ENCODE measurements at regions not wholly inside any gene's neighbourhood (a gene's known extent, or its start where the extent isn't known, plus 50 kb on each side); places are given as distances from the start of the nearest gene placed in this dataset.
"Not testable (repeated sequence)": the region's sequence is repeated elsewhere in the genome, so short reads cannot be mapped to it uniquely, and the experiment has no call there.

GRCh38 chr3:86887876-86888275 lies 103.1 kb downstream of the VGLL3 start:
- no peaks in the 10 kb centered on the region for H3K36me3 ChIP-seq (ENCODE audit: control insufficient read depth, low read depth, low read length)
- H3K4me1 ChIP-seq (ENCODE audit: control insufficient read depth, low read depth, low read length) = peaks cover 38% of the 10 kb centered on the region
- no peak overlapping the region for H3K27ac ChIP-seq (ENCODE audit: low read length)
- no peak overlapping the region for H3K4me3 ChIP-seq (ENCODE audit: low read length)
- H3K9ac ChIP-seq (ENCODE audit: low read length) = no peak overlapping the region
- no peaks in the 10 kb centered on the region for H3K9me3 ChIP-seq (ENCODE audit: control insufficient read depth, low read depth, low read length)
- no peaks in the 10 kb centered on the region for H3K27me3 ChIP-seq (ENCODE audit: control insufficient read depth, insufficient read depth, low read length)

- H3K36me3 ChIP-seq (ENCODE audit: control insufficient read depth, low read depth, low read length) = no peaks in the 10 kb centered on the region
- no peaks in the 10 kb centered on the region for H3K9me3 ChIP-seq (ENCODE audit: control insufficient read depth, low read depth, low read length)
- no peak overlapping the region for H3K27ac ChIP-seq (ENCODE audit: low read length)
- no peak overlapping the region for H3K9ac ChIP-seq (ENCODE audit: low read length)
- H3K4me1 ChIP-seq (ENCODE audit: control insufficient read depth, low read depth, low read length) = peaks cover 19% of the 10 kb centered on the region
- H3K27me3 ChIP-seq (ENCODE audit: control insufficient read depth, insufficient read depth, low read length) = no peaks in the 10 kb centered on the region
- H3K4me3 ChIP-seq (ENCODE audit: low read length) = no peak overlapping the region
Observed at GRCh38 chr3:86880066-86880465, 110.9 kb downstream of the VGLL3 start.

- not testable (repeated sequence) for H3K36me3 ChIP-seq (ENCODE audit: control insufficient read depth, low read depth, low read length); H3K9ac ChIP-seq (ENCODE audit: low read length); H3K27me3 ChIP-seq (ENCODE audit: control insufficient read depth, insufficient read depth, low read length); H3K9me3 ChIP-seq (ENCODE audit: control insufficient read depth, low read depth, low read length); H3K27ac ChIP-seq (ENCODE audit: low read length); H3K4me3 ChIP-seq (ENCODE audit: low read length)
- H3K4me1 ChIP-seq (ENCODE audit: control insufficient read depth, low read depth, low read length) = peaks cover 14% of the 10 kb centered on the region
Observed at GRCh38 chr3:86876504-86877181, 114.3 kb downstream of the VGLL3 start.

GRCh38 chr3:86874790-86875189 lies 116.2 kb downstream of the VGLL3 start:
- H3K9ac ChIP-seq (ENCODE audit: low read length); H3K27me3 ChIP-seq (ENCODE audit: control insufficient read depth, insufficient read depth, low read length); H3K9me3 ChIP-seq (ENCODE audit: control insufficient read depth, low read depth, low read length); H3K27ac ChIP-seq (ENCODE audit: low read length); H3K4me3 ChIP-seq (ENCODE audit: low read length); H3K36me3 ChIP-seq (ENCODE audit: control insufficient read depth, low read depth, low read length): not testable (repeated sequence)
- peaks cover 14% of the 10 kb centered on the region for H3K4me1 ChIP-seq (ENCODE audit: control insufficient read depth, low read depth, low read length)

- no peak overlapping the region for H3K9ac ChIP-seq (ENCODE audit: low read length)
- no peaks in the 10 kb centered on the region for H3K4me1 ChIP-seq (ENCODE audit: control insufficient read depth, low read depth, low read length)
- H3K36me3 ChIP-seq (ENCODE audit: control insufficient read depth, low read depth, low read length) = no peaks in the 10 kb centered on the region
- H3K27ac ChIP-seq (ENCODE audit: low read length) = no peak overlapping the region
- no peaks in the 10 kb centered on the region for H3K9me3 ChIP-seq (ENCODE audit: control insufficient read depth, low read depth, low read length)
- H3K27me3 ChIP-seq (ENCODE audit: control insufficient read depth, insufficient read depth, low read length) = no peaks in the 10 kb centered on the region
- no peak overlapping the region for H3K4me3 ChIP-seq (ENCODE audit: low read length)
Observed at GRCh38 chr3:86869566-86869965, 121.4 kb downstream of the VGLL3 start.

GRCh38 chr3:86867982-86868381 lies 123.0 kb downstream of the VGLL3 start:
- Histone ChIP-seq H3K36me3 (ENCODE audit: control insufficient read depth, low read depth, low read length) (no peaks in the 10 kb centered on the region), H3K4me3 (ENCODE audit: low read length) (no peak overlapping the region), H3K27me3 (ENCODE audit: control insufficient read depth, insufficient read depth, low read length) (no peaks in the 10 kb centered on the region), H3K9me3 (ENCODE audit: control insufficient read depth, low read depth, low read length) (no peaks in the 10 kb centered on the region), H3K4me1 (ENCODE audit: control insufficient read depth, low read depth, low read length) (no peaks in the 10 kb centered on the region), H3K27ac (ENCODE audit: low read length) (no peak overlapping the region), H3K9ac (ENCODE audit: low read length) (no peak overlapping the region)

GRCh38 chr3:86865506-86865905 lies 125.4 kb downstream of the VGLL3 start:
- H3K4me1 ChIP-seq (ENCODE audit: control insufficient read depth, low read depth, low read length) = no peaks in the 10 kb centered on the region
- no peak overlapping the region for H3K27ac ChIP-seq (ENCODE audit: low read length)
- H3K9me3 ChIP-seq (ENCODE audit: control insufficient read depth, low read depth, low read length) = no peaks in the 10 kb centered on the region
- no peaks in the 10 kb centered on the region for H3K27me3 ChIP-seq (ENCODE audit: control insufficient read depth, insufficient read depth, low read length)
- H3K4me3 ChIP-seq (ENCODE audit: low read length) = no peak overlapping the region
- no peaks in the 10 kb centered on the region for H3K36me3 ChIP-seq (ENCODE audit: control insufficient read depth, low read depth, low read length)
- no peak overlapping the region for H3K9ac ChIP-seq (ENCODE audit: low read length)

- Histone ChIP-seq H3K27ac (ENCODE audit: low read length) (no peak overlapping the region), H3K4me1 (ENCODE audit: control insufficient read depth, low read depth, low read length) (no peaks in the 10 kb centered on the region), H3K36me3 (ENCODE audit: control insufficient read depth, low read depth, low read length) (no peaks in the 10 kb centered on the region), H3K27me3 (ENCODE audit: control insufficient read depth, insufficient read depth, low read length) (no peaks in the 10 kb centered on the region), H3K9ac (ENCODE audit: low read length) (no peak overlapping the region), H3K4me3 (ENCODE audit: low read length) (no peak overlapping the region), H3K9me3 (ENCODE audit: control insufficient read depth, low read depth, low read length) (no peaks in the 10 kb centered on the region)
Observed at GRCh38 chr3:86856711-86857110, 134.2 kb downstream of the VGLL3 start.

- Histone ChIP-seq H3K9me3 (ENCODE audit: control insufficient read depth, low read depth, low read length) (no peaks in the 10 kb centered on the region), H3K4me3 (ENCODE audit: low read length) (no peak overlapping the region), H3K27ac (ENCODE audit: low read length) (no peak overlapping the region), H3K27me3 (ENCODE audit: control insufficient read depth, insufficient read depth, low read length) (no peaks in the 10 kb centered on the region), H3K9ac (ENCODE audit: low read length) (no peak overlapping the region), H3K36me3 (ENCODE audit: control insufficient read depth, low read depth, low read length) (no peaks in the 10 kb centered on the region), H3K4me1 (ENCODE audit: control insufficient read depth, low read depth, low read length) (peaks cover 4% of the 10 kb centered on the region)
Observed at GRCh38 chr3:86849991-86850390, 141.0 kb downstream of the VGLL3 start.

GRCh38 chr3:86845726-86846125 lies 145.2 kb downstream of the VGLL3 start:
- Histone ChIP-seq H3K27ac (ENCODE audit: low read length) (no peak overlapping the region), H3K4me3 (ENCODE audit: low read length) (no peak overlapping the region), H3K27me3 (ENCODE audit: control insufficient read depth, insufficient read depth, low read length) (no peaks in the 10 kb centered on the region), H3K9ac (ENCODE audit: low read length) (no peak overlapping the region), H3K4me1 (ENCODE audit: control insufficient read depth, low read depth, low read length) (peaks cover 4% of the 10 kb centered on the region), H3K9me3 (ENCODE audit: control insufficient read depth, low read depth, low read length) (no peaks in the 10 kb centered on the region), H3K36me3 (ENCODE audit: control insufficient read depth, low read depth, low read length) (no peaks in the 10 kb centered on the region)

- Histone ChIP-seq H3K36me3 (ENCODE audit: control insufficient read depth, low read depth, low read length) (no peaks in the 10 kb centered on the region), H3K9ac (ENCODE audit: low read length) (no peak overlapping the region), H3K27ac (ENCODE audit: low read length) (no peak overlapping the region), H3K27me3 (ENCODE audit: control insufficient read depth, insufficient read depth, low read length) (no peaks in the 10 kb centered on the region), H3K4me1 (ENCODE audit: control insufficient read depth, low read depth, low read length) (no peaks in the 10 kb centered on the region), H3K9me3 (ENCODE audit: control insufficient read depth, low read depth, low read length) (no peaks in the 10 kb centered on the region), H3K4me3 (ENCODE audit: low read length) (no peak overlapping the region)
Observed at GRCh38 chr3:86838927-86839326, 152.0 kb downstream of the VGLL3 start.

- Histone ChIP-seq H3K9ac (ENCODE audit: low read length) (no peak overlapping the region), H3K4me1 (ENCODE audit: control insufficient read depth, low read depth, low read length) (no peaks in the 10 kb centered on the region), H3K9me3 (ENCODE audit: control insufficient read depth, low read depth, low read length) (no peaks in the 10 kb centered on the region), H3K27ac (ENCODE audit: low read length) (no peak overlapping the region), H3K27me3 (ENCODE audit: control insufficient read depth, insufficient read depth, low read length) (no peaks in the 10 kb centered on the region), H3K4me3 (ENCODE audit: low read length) (no peak overlapping the region), H3K36me3 (ENCODE audit: control insufficient read depth, low read depth, low read length) (no peaks in the 10 kb centered on the region)
Observed at GRCh38 chr3:86837871-86838270, 153.1 kb downstream of the VGLL3 start.

Data from iPS-18a (cell line).